Stimulated activated effector memory CD8-positive, alpha-beta T cell treated with anti-CD3 and anti-CD28 coated beads, Interleukin-12 subunit alpha, Interleukin-12 subunit beta, amount 100 ng/mL, for 72 hours (primary cell): ENCODE measurements at regions not wholly inside any gene's neighbourhood (a gene's known extent, or its start where the extent isn't known, plus 50 kb on each side); places are given as distances from the start of the nearest gene placed in this dataset.

Experiments used
- ATAC-seq: fragments of 150-1000 bp; cut with Tn5 transposase; 2 replicates; pipeline ENCODE4 v1.10.0; 2021
- DNase-seq, 2 donors: peaks; one replicate each; pipeline ENCODE4 v3.0.0; 2021 to 2022; ENCODE audit warnings: low spot score in 2 of 2
- H3K27ac Mint-ChIP-seq: one replicate; pipeline ENCODE4 v1.8.0; 2022; ENCODE audit warnings: mild to moderate bottlenecking, mixed read lengths
- H3K36me3 Mint-ChIP-seq: one replicate; pipeline ENCODE4 v1.8.0; 2022; ENCODE audit warnings: mild to moderate bottlenecking, mixed read lengths
- H3K4me1 Mint-ChIP-seq: one replicate; pipeline ENCODE4 v1.8.0; 2022; ENCODE audit warnings: mixed read lengths
- H3K4me3 Mint-ChIP-seq: one replicate; pipeline ENCODE4 v1.8.0; 2022; ENCODE audit warnings: mild to moderate bottlenecking, mixed read lengths
- H3K9me3 Mint-ChIP-seq: one replicate; pipeline ENCODE4 v1.8.0; 2022; ENCODE audit warnings: mixed read lengths

DNA sequence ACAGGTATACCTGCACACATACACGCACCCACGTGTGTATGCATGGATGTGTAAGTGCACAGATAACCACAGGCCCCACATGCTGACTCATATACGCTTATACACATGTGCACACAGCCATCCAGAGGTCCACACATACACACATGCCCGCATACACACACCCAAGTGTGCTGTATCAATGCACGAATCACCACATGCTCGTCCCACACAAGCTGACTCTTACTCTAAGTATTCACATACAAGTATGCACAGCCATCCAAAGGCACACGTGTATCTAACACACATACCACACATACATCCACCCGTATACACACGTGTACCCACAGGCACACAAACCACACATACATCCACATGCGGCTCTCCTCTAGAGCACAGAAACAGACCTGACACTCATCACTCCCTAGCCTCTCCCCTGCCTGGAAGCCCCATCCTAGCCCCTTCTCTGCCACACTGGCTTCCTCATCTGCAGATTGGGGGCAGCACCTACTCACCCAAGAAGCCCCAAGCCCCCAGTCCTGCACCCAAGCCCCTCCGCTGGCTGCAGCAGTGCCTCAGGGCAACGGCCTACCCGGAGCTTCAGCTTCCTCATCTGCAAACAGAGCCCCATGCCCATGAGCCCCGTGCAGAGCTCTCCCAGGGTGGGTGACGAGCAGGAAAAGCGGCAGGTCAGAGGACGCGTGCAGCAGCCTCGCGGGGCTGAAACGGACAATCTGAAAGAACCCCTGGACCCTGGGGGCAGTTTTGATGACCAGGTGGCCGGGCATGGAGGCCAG is 105.4 kb downstream of the NCOR2 start:
- Mint-ChIP-seq H3K36me3 (peaks cover 66% of the 10 kb centered on the region), H3K4me1 (peaks cover 97% of the 10 kb centered on the region), H3K27ac (peak overlapping the region; percentile 18), H3K9me3 (peaks cover 7% of the 10 kb centered on the region), H3K4me3 (no peak overlapping the region)
- ATAC-seq (no peak), DNase-seq (no peak)

- Mint-ChIP-seq H3K4me3 (no peak overlapping the region), H3K9me3 (peaks cover 7% of the 10 kb centered on the region), H3K4me1 (peaks cover 92% of the 10 kb centered on the region), H3K36me3 (peaks cover 61% of the 10 kb centered on the region), H3K27ac (no peak overlapping the region)
- no peak for DNase-seq
- ATAC-seq: no peak
These were observed 106.2 kb downstream of the NCOR2 start for GRCh38 chr12:124461241-124461673.

GRCh38 chr12:124460771-124461170 is 106.6 kb downstream of the NCOR2 start:
- ATAC-seq: no peak
- Mint-ChIP-seq H3K9me3 (peaks cover 7% of the 10 kb centered on the region), H3K27ac (no peak overlapping the region), H3K4me1 (peaks cover 92% of the 10 kb centered on the region), H3K36me3 (peaks cover 59% of the 10 kb centered on the region), H3K4me3 (no peak overlapping the region)
- no peak for DNase-seq

GRCh38 chr12:124459852-124460645 is 107.4 kb downstream of the NCOR2 start:
- Mint-ChIP-seq H3K4me3 (peak overlapping the region; percentile 14), H3K4me1 (peaks cover 89% of the 10 kb centered on the region), H3K36me3 (peaks cover 54% of the 10 kb centered on the region), H3K9me3 (peaks cover 7% of the 10 kb centered on the region), H3K27ac (peak overlapping the region; percentile 89)
- ATAC-seq (no peak), DNase-seq (no peak)

DNA sequence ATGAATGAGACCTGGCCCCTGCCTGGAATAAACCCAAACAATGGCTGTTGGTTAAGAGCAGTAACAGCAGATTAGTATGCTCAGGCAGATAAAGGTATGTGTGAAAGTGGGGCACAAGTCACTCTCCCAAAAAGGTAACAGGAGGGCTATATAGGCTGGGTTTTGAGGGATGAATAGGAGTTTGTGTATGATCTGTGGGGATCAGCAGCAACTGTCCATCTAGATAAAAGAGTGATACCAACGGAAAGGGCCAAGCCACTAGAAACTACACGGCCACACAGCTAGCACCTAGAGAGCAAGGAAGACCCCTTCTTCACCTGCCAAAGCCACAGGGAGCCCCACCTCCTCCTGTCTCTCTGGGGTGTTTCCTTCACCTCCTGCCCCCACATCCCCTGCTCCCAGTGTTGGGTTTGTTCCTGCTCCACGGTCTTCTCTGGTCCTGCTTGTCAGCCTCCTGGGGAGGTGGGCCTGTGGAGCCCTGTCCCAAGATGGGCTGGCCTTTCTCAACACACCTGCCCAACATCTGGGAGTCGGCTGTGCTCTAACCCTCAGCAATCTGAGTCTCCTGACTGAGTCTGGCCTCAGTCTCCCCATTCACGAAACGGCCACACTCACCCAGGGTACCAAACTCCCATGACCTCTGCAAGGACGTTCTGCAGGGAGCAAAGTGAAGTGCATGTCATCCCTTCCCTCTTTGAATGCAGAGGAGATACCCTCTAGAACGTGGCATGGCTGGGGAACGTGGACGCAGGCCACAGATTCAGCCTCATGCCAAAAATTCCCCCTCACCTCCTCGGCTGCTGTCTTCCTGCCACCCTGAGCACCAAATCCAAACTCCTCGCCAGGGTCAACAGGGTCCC is 108.2 kb downstream of the NCOR2 start:
- Mint-ChIP-seq H3K9me3 (no peaks in the 10 kb centered on the region), H3K36me3 (peaks cover 54% of the 10 kb centered on the region), H3K4me1 (peaks cover 89% of the 10 kb centered on the region), H3K4me3 (peak overlapping the region; percentile 80), H3K27ac (peak overlapping the region; percentile 89)
- DNase-seq: no peak
- ATAC-seq: no peak

DNA sequence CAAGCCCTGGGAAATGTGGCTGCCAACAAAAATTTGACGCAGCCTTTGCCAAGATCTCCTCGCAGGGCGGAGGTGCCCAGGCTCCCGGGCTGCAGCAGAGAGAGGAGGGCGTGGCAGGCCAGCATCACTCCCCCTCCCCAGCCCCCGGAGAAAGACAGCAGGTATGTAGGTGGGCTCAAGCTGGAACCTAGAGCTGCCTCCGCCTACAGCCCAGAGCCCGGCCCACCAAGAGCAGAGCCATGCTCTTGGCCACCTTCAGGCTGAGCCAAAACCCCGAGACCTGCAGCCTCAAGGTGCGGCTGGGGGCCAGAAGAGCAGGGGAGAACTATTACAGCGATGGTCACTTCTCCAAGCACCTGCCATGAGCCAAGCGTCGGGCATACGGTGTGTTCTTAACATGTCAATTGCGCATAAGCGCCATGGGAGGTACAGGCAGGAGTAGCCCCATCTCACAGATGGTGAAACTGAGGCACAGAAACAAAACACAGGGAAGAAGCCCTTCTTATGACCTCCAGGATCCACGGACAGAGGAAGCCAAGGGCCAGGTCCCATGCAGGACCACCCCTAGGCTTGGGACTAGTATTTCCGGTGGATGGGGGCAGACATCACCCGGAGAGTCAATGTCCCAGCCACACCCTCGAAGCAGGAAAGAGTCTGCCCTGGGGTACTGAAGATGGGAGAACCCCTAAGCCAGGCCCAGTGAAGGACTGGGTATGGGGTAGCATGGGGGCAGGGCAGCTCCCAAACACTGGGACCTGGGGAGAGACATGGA is 109.0 kb downstream of the NCOR2 start:
- H3K4me3 Mint-ChIP-seq: peak overlapping the region; percentile 80
- ATAC-seq: no peak
- no peak for DNase-seq
- peak overlapping the region; percentile 89 for H3K27ac Mint-ChIP-seq
- peaks cover 89% of the 10 kb centered on the region for H3K4me1 Mint-ChIP-seq
- peaks cover 51% of the 10 kb centered on the region for H3K36me3 Mint-ChIP-seq
- H3K9me3 Mint-ChIP-seq: no peaks in the 10 kb centered on the region

DNA sequence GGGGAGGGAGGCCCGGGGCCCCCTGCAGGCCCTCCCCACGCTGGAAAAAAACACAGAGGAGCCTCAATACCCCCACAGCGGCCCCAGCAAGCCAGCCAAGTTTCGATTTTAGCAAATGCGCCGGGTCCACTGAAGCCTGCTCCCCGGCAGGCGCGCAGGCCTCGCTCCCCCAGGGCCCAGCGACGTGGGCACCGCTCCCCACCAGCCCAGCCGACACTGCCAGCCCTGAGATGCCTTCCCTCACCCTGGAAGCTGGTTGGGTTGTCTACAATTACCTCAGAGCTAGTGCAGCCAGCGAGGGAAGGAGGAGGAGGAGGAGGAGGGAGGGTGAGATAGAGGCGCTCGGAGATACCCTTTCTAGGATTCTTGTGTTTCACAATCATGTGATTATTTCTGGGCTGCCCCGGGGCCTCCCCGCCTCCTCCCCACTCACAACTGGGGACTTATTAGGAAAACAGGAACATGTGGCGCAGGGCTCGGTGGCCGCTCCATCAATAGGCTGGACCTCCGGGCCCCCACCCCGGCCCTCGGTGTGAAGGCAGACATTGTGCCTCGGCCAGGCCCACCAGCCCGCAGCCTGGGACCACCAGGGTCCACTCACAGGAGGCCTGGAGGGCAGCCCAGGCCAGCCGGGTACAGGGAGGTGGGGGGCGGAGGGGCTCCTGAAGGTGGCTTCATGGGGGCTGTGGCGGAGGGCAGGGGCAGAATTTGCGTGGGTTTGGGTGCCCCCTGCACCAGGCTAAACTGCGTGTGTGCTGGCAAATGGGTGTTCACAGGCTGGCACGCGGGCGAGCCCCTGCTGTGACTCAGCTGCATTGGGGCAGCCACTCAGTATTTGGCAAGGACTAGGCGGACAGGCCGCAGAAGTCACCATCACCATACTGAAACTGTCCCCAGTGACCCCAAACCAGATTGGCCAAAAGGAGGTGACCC is 109.9 kb downstream of the NCOR2 start:
- Mint-ChIP-seq H3K4me1 (peaks cover 85% of the 10 kb centered on the region), H3K4me3 (peak overlapping the region; percentile 80), H3K9me3 (no peaks in the 10 kb centered on the region), H3K27ac (peak overlapping the region; percentile 89), H3K36me3 (peaks cover 48% of the 10 kb centered on the region)
- DNase-seq (peak; percentile 46 to 82), ATAC-seq (peak; percentile 44)

DNA sequence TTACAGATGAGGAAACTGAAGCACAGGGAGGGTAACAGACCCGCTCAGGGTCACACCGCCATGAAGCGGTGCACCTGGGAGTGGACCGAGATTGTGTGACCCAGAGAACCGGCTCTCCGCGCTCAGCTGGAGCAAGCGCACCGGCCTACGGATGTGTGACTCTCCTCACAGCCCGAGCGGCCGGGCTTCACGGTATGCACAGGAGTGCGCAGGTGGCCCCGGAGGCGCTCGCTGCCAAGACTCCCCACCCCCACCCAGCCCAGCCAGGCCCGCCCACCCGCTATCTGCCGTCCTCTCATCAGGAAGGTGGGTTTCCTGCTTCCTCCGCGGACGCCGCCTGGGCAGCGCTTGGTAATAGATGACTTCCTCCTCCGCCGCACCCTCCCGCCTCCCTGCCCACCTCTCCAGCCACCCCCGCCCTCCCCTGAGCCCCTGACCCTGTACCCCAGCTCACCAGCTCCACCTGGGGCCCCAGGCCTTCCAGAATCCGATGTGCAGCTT is 110.7 kb downstream of the NCOR2 start:
- H3K4me3 Mint-ChIP-seq: peak overlapping the region; percentile 80
- DNase-seq (peak in 1 of 2 donors; percentile 64), ATAC-seq (no peak)
- no peaks in the 10 kb centered on the region for H3K9me3 Mint-ChIP-seq
- peak overlapping the region; percentile 89 for H3K27ac Mint-ChIP-seq
- peaks cover 76% of the 10 kb centered on the region for H3K4me1 Mint-ChIP-seq
- H3K36me3 Mint-ChIP-seq: peaks cover 43% of the 10 kb centered on the region

- H3K36me3 Mint-ChIP-seq: peaks cover 41% of the 10 kb centered on the region
- H3K4me1 Mint-ChIP-seq: peaks cover 76% of the 10 kb centered on the region
- no peak for DNase-seq
- peak overlapping the region; percentile 80 for H3K4me3 Mint-ChIP-seq
- no peak overlapping the region for H3K27ac Mint-ChIP-seq
- no peaks in the 10 kb centered on the region for H3K9me3 Mint-ChIP-seq
- ATAC-seq: no peak
These were observed 111.2 kb downstream of the NCOR2 start for GRCh38 chr12:124456133-124456651.

DNA sequence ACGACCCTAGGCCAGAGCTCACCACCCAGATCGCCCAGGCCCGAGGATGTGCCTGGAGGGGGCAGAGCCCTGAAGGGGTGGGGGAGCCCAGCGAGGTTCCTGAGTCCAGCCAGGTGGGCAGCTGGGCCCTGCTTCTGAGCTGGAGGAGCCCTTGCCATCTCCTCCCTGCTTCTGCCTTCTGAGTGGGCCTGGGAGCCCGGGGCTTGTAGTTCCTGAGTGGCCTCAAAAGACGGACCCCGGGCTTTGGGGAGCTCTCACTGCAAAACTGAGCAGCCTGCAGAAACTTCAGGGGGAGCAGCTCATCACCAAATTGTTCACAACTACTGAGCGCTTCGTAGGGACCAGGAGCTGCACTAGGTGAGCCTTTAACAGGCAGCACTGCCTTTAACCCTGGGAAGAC is 112.1 kb downstream of the NCOR2 start:
- no peak for DNase-seq
- H3K4me3 Mint-ChIP-seq: peak overlapping the region; percentile 80
- peaks cover 34% of the 10 kb centered on the region for H3K36me3 Mint-ChIP-seq
- ATAC-seq: no peak
- no peaks in the 10 kb centered on the region for H3K9me3 Mint-ChIP-seq
- H3K27ac Mint-ChIP-seq: no peak overlapping the region
- peaks cover 77% of the 10 kb centered on the region for H3K4me1 Mint-ChIP-seq

- H3K27ac Mint-ChIP-seq: peak overlapping the region; percentile 45
- no peaks in the 10 kb centered on the region for H3K9me3 Mint-ChIP-seq
- peak overlapping the region; percentile 80 for H3K4me3 Mint-ChIP-seq
- H3K4me1 Mint-ChIP-seq: peaks cover 78% of the 10 kb centered on the region
- no peak for ATAC-seq
- DNase-seq: no peak
- peaks cover 36% of the 10 kb centered on the region for H3K36me3 Mint-ChIP-seq
These were observed 112.7 kb downstream of the NCOR2 start for GRCh38 chr12:124454735-124455134.

DNA sequence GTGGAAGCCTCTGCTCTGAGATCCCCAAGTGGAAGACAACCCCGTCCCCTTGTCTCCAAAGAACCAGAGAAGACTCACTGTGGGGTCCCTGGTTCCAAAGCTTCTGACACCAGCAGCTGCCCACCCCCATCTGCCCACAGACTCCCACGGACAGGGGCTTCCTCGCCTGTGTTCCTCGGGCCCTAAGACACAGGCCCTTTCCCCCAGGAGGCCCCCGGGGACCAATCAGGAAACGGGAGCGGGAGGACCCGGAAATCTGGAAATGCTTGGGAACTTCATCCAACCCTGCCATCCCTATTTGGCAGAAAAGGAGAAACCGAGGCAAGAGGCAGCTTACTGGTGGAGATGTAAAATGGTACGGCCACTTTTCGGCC is 113.1 kb downstream of the NCOR2 start:
- Mint-ChIP-seq H3K36me3 (peaks cover 40% of the 10 kb centered on the region), H3K4me1 (peaks cover 76% of the 10 kb centered on the region), H3K4me3 (peak overlapping the region; percentile 80), H3K9me3 (no peaks in the 10 kb centered on the region), H3K27ac (peak overlapping the region; percentile 45)
- DNase-seq: no peak
- ATAC-seq: no peak
